Left kidney (tissue), 1 donor: ENCODE measurements at regions not wholly inside any gene's neighbourhood (a gene's known extent, or its start where the extent isn't known, plus 50 kb on each side); places are given as distances from the start of the nearest gene placed in this dataset.

Experiments
- DNase-seq: peaks from one replicate; pipeline ENCODE4 v3.0.0-alpha.2; 2013

GRCh38 chr20:63056236-63057170 lies 49.7 kb upstream of the BHLHE23 start:
- no peak for DNase-seq
